OCI-LY1 (cell line): ENCODE measurements at regions not wholly inside any gene's neighbourhood (a gene's known extent, or its start where the extent isn't known, plus 50 kb on each side); places are given as distances from the start of the nearest gene placed in this dataset.

Experiments used
- H2AFZ ChIP-seq: fragments of 200-600 bp; sonication (generic), shearing (Covaris generic); 2 replicates; pipeline ENCODE4 v1.6.0; 2014; ENCODE audit warnings: antibody characterized with exemption, mild to moderate bottlenecking, low read length
- H3F3A ChIP-seq: fragments of 200-600 bp; sonication (generic), shearing (Covaris generic); 2 replicates; pipeline ENCODE4 v1.6.0; 2014; ENCODE audit warnings: mild to moderate bottlenecking, antibody characterized with exemption, low read length, moderate library complexity; ENCODE audit not compliant: insufficient read depth
- H3K27ac ChIP-seq: fragments of 200-600 bp; sonication (generic); 2 replicates; pipeline ENCODE4 v1.5.1; 2014; ENCODE audit warnings: low read length, mixed run types, mild to moderate bottlenecking, low read depth; ENCODE audit not compliant: poor library complexity, severe bottlenecking
- H3K27me3 ChIP-seq: fragments of 200-600 bp; sonication (generic); 2 replicates; pipeline ENCODE4 v1.6.0; 2014; ENCODE audit warnings: antibody characterized with exemption, mild to moderate bottlenecking, low read length, moderate library complexity; ENCODE audit not compliant: insufficient read depth
- H3K36me3 ChIP-seq: fragments of 200-600 bp; sonication (generic); 2 replicates; pipeline ENCODE4 v1.6.1; 2014; ENCODE audit warnings: mild to moderate bottlenecking, antibody characterized with exemption, low read length, moderate library complexity, mixed read lengths; ENCODE audit not compliant: insufficient read depth
- H3K4me1 ChIP-seq: fragments of 200-600 bp; sonication (generic); 2 replicates; pipeline ENCODE4 v1.5.1; 2014; ENCODE audit warnings: mild to moderate bottlenecking, low read length, moderate library complexity; ENCODE audit not compliant: insufficient read depth, severe bottlenecking
- H3K4me2 ChIP-seq: fragments of 200-600 bp; sonication (generic), shearing (Covaris generic); 2 replicates; pipeline ENCODE4 v1.6.1; 2014; ENCODE audit warnings: low read length
- H3K4me3 ChIP-seq: fragments of 200-600 bp; sonication (generic); 2 replicates; pipeline ENCODE4 v1.5.1; 2014; ENCODE audit warnings: low read length, low read depth, mild to moderate bottlenecking, mixed read lengths; ENCODE audit not compliant: poor library complexity, severe bottlenecking
- H3K79me2 ChIP-seq: fragments of 200-600 bp; shearing (Covaris generic); 2 replicates; pipeline ENCODE4 v1.6.1; 2016; ENCODE audit warnings: mixed run types, low read length, mixed read lengths; ENCODE audit not compliant: insufficient read depth
- H3K9ac ChIP-seq: fragments of 200-600 bp; sonication (generic), shearing (Covaris generic); 2 replicates; pipeline ENCODE4 v1.6.1; 2014; ENCODE audit warnings: mild to moderate bottlenecking, low read length, mixed read lengths
- H3K9me2 ChIP-seq: fragments of 200-600 bp; sonication (generic), shearing (Covaris generic); 2 replicates; pipeline ENCODE4 v1.6.1; 2014; ENCODE audit warnings: low read depth, mild to moderate bottlenecking, low read length, mixed read lengths
- H3K9me3 ChIP-seq: fragments of 200-600 bp; shearing (Covaris generic); 2 replicates; pipeline ENCODE4 v1.6.1; 2014; ENCODE audit warnings: low read length, mixed read lengths
- H4K20me1 ChIP-seq: fragments of 200-600 bp; sonication (generic), shearing (Covaris generic); 2 replicates; pipeline ENCODE4 v1.6.0; 2016; ENCODE audit warnings: mild to moderate bottlenecking, low read length; ENCODE audit not compliant: insufficient read depth
- CTCF ChIP-seq: fragments of 200-600 bp; sonication (generic), shearing (Covaris generic); IDR thresholded peaks from 2 replicates; pipeline ENCODE4 v1.5.1; 2017; ENCODE audit warnings: mild to moderate bottlenecking, antibody characterized with exemption, low read length, moderate library complexity, mixed read lengths
- EZH2 ChIP-seq: fragments of 200-600 bp; sonication (generic), shearing (Covaris generic); IDR thresholded peaks from 2 replicates; pipeline ENCODE4 v1.8.0; 2017; ENCODE audit warnings: borderline replicate concordance, mixed run types, mild to moderate bottlenecking, antibody characterized with exemption, low read length, moderate library complexity, mixed read lengths

DNA sequence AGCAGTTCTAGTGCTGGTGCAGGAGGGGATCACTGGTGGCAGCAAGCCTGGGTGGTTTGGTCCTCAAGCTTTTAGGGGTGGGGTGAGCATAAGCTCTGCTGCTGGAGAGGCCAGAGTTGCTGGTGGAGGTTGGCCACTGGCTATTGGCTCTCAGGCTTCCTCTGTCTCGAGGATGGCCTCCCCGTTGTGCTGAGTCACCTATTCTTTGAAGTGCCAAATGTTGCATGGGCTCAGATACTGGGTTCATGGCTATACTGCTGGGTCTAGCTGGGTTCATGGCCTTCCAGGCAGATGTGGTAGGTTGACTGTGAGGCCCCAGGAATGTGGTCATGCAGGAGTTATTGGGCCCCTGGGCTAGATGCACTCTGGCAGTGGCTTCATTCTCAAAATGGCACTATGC is 466.3 kb downstream of the NAF1 start:
- Histone ChIP-seq H3K9me3 (no peaks in the 10 kb centered on the region), H3K9me2 (no peaks in the 10 kb centered on the region), H3K27me3 (no peaks in the 10 kb centered on the region), H3K9ac (no peak overlapping the region), H3K27ac (no peak overlapping the region), H3K36me3 (no peaks in the 10 kb centered on the region), H3K4me2 (no peak overlapping the region), H3K4me1 (no peaks in the 10 kb centered on the region), H4K20me1 (no peaks in the 10 kb centered on the region), H3K79me2 (no peaks in the 10 kb centered on the region), H3F3A (no peaks in the 10 kb centered on the region), H2AFZ (no peak overlapping the region), H3K4me3 (no peak overlapping the region)
- TF ChIP-seq EZH2 (no peak), CTCF (no peak)

- Histone ChIP-seq H3K4me1 (no peaks in the 10 kb centered on the region), H3K79me2 (no peaks in the 10 kb centered on the region), H3K9ac (no peak overlapping the region), H3K9me3 (no peaks in the 10 kb centered on the region), H3K36me3 (no peaks in the 10 kb centered on the region), H3K4me3 (no peak overlapping the region), H3K27me3 (no peaks in the 10 kb centered on the region), H3K27ac (no peak overlapping the region), H3F3A (no peaks in the 10 kb centered on the region), H3K4me2 (no peak overlapping the region), H2AFZ (no peak overlapping the region), H3K9me2 (no peaks in the 10 kb centered on the region), H4K20me1 (no peaks in the 10 kb centered on the region)
- TF ChIP-seq CTCF (no peak), EZH2 (no peak)
Measured at GRCh38 chr4:162699629-162700028, 467.1 kb downstream of the NAF1 start.

DNA sequence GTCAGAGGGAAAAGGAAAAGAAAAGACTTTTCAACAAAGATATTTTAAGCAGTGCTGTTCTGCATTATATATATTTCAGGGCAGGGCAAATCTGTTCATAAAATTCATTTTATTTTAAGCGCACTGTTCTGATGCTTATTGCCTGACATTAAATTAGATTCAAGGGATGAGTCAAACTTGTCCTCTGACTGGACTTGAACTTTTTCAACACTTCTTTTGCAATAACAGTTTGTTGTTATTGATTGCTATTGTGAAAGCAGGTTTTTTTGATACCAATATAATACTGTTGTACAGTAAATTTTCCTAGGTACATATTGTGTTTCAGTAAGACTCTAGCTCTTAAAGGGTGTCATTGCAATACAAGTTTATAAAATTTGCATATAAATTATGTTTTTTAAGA is 481.3 kb downstream of the NAF1 start:
- Histone ChIP-seq H3K27ac (no peak overlapping the region), H3K4me2 (no peak overlapping the region), H3K36me3 (no peaks in the 10 kb centered on the region), H2AFZ (no peak overlapping the region), H3K27me3 (no peaks in the 10 kb centered on the region), H3K9me2 (no peaks in the 10 kb centered on the region), H3F3A (no peaks in the 10 kb centered on the region), H3K9ac (no peak overlapping the region), H3K4me1 (no peaks in the 10 kb centered on the region), H3K79me2 (no peaks in the 10 kb centered on the region), H3K4me3 (no peak overlapping the region), H3K9me3 (no peaks in the 10 kb centered on the region), H4K20me1 (no peaks in the 10 kb centered on the region)
- TF ChIP-seq EZH2 (no peak), CTCF (no peak)
